ENCODE measurements at regions not wholly inside any gene's neighbourhood (a gene's known extent, or its start where the extent isn't known, plus 50 kb on each side); places are given as distances from the start of the nearest gene placed in this dataset.

GRCh38 chr9:18215626-18216025 lies 258.3 kb upstream of the ADAMTSL1 start:
- no peak for TF ChIP-seq CTCF (IDR thresholded peaks at IDR 0.05)
- TF ChIP-seq POLR2A (IDR thresholded peaks at IDR 0.05) = no peak
